Mucosa of descending colon (tissue), 3 donors: ENCODE measurements at regions not wholly inside any gene's neighbourhood (a gene's known extent, or its start where the extent isn't known, plus 50 kb on each side); places are given as distances from the start of the nearest gene placed in this dataset.
A peak's percentile ranks its signal among the peaks of the same experiment; 100 is the strongest.

Experiments
- ATAC-seq: fragments of 200-7000 bp; cut with Tn5 transposase; one replicate; pipeline ENCODE4 v1.9.1; 2020; ENCODE audit warnings: mild to moderate bottlenecking, moderate library complexity
- DNase-seq, 3 donors: peaks; one replicate each; pipeline ENCODE4 v3.0.0-alpha.2; 2020
- H3K36me3 ChIP-seq: fragments of 200-600 bp; one replicate; pipeline ENCODE4 v1.8.0; 2021; ENCODE audit warnings: low read depth, mild to moderate bottlenecking
- H3K4me1 ChIP-seq: fragments of 200-600 bp; one replicate; pipeline ENCODE4 v1.8.0; 2021; ENCODE audit warnings: low read depth, mild to moderate bottlenecking
- H3K4me3 ChIP-seq: fragments of 200-600 bp; one replicate; pipeline ENCODE4 v1.8.0; 2021; ENCODE audit warnings: mild to moderate bottlenecking
- H3K9me3 ChIP-seq: fragments of 200-600 bp; one replicate; pipeline ENCODE4 v1.8.0; 2021; ENCODE audit warnings: mild to moderate bottlenecking
- intact Hi-C, 2 donors: fragments of 100-400 bp; cut with DNase I in 1 of 2; cut with micrococcal nuclease in 1 of 2; formaldehyde crosslinking; loops; one replicate each; pipeline versions ENCODE4 v1.11.0 to v1.11.1; 2022; cut with DNase I, micrococcal nuclease
- TF ChIP-seq, protein P1 (sequence below): fragments of 200-600 bp; IDR thresholded peaks from one replicate; pipeline ENCODE4 v1.8.0; 2022; ENCODE audit warnings: antibody characterized with exemption, mild to moderate bottlenecking
- donor health status: DM: no; HTN: no; CAD: no; lungs with moderate emphysema.
- donor health status: DM: no; HTN: no; CAD: no.
- donor health status: DM: no; HTN: yes; CAD: no.

DNA sequence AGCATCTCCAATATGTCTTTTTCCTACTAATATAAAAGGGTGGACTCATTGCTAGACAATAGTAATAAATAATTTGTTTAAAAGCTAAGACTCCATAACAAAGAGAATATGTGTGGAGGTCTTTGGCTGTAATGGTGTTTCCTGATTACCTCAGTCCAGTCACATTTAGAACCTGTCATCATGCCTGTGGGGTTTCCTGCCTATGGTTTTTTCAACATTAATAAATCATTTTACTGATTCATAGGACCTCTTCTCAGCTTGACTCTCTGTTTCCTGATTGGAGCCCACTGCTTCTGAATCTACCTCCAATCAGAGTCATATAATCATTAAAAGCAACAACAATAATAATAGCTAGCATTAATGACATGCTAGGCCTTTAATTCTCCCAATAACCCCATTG, 52.4 kb upstream of the GNAI1 start:
- ATAC-seq (no peak), DNase-seq (no peak)
- H3K36me3 ChIP-seq, result no peaks in the 10 kb centered on the region
- H3K4me1 ChIP-seq, result no peaks in the 10 kb centered on the region
- TF ChIP-seq, protein P1, sequence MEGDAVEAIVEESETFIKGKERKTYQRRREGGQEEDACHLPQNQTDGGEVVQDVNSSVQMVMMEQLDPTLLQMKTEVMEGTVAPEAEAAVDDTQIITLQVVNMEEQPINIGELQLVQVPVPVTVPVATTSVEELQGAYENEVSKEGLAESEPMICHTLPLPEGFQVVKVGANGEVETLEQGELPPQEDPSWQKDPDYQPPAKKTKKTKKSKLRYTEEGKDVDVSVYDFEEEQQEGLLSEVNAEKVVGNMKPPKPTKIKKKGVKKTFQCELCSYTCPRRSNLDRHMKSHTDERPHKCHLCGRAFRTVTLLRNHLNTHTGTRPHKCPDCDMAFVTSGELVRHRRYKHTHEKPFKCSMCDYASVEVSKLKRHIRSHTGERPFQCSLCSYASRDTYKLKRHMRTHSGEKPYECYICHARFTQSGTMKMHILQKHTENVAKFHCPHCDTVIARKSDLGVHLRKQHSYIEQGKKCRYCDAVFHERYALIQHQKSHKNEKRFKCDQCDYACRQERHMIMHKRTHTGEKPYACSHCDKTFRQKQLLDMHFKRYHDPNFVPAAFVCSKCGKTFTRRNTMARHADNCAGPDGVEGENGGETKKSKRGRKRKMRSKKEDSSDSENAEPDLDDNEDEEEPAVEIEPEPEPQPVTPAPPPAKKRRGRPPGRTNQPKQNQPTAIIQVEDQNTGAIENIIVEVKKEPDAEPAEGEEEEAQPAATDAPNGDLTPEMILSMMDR, result no peak
- H3K9me3 ChIP-seq, result no peaks in the 10 kb centered on the region
- intact Hi-C loops, result no loop called here
- no peak overlapping the region for H3K4me3 ChIP-seq

DNA sequence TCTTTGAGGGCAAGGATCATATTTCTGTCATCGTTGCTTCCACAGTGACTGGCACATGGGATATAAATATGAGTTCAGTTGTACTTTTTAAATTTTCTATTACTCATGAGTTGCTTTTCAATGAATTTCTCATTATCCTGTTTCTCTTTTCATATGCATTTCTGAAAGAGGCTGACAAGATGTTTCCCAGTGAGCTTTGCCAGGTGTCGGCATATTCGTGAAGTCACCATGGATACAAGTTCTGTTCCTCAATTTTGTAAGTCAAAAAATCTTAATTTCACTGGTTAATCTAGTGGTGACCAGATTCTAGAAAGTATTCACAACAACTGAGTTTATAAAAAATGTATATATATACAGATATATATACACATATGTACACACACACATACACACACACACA, 55.7 kb upstream of the GNAI1 start:
- Histone ChIP-seq H3K36me3 (no peaks in the 10 kb centered on the region), H3K4me3 (no peak overlapping the region), H3K4me1 (no peaks in the 10 kb centered on the region), H3K9me3 (no peaks in the 10 kb centered on the region)
- no peak for DNase-seq
- TF ChIP-seq, protein P1, result no peak
- intact Hi-C loops, result no loop called here
- no peak for ATAC-seq

DNA sequence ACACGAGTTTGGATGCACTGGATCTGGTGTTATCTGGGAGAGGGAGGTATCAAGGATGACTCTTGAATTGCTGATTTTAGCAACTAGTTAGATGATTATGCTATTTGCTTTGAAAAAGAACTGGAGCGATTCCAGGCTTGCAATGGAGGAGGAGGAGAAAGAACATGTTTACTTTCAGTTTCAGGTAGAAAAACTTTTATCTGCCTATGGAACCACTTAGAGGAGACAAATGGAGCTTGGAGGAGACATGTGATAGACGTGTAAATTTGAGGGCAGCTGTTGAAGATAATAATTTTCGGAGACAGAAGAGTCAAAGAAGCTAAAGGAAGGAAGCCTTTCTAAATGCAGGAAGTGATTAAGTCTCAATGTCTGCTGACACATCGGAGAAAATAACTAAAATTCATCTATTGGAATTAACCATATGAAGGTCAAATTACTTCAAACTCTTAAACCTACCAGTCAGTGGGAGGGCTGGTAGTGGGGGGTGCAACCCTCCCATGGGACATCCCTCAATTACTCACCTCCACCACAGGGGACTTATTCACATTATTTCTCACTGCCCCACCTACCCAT, 56.4 kb upstream of the GNAI1 start:
- intact Hi-C loops, result no loop called here
- TF ChIP-seq, protein P1, result no peak
- H3K9me3 ChIP-seq, result no peaks in the 10 kb centered on the region
- no peak overlapping the region for H3K4me3 ChIP-seq
- peak in 1 of 3 donors; percentile 34 for DNase-seq
- ATAC-seq, result peak; percentile 56
- H3K36me3 ChIP-seq, result no peaks in the 10 kb centered on the region
- H3K4me1 ChIP-seq, result no peaks in the 10 kb centered on the region

- Histone ChIP-seq H3K36me3 (no peaks in the 10 kb centered on the region), H3K9me3 (peaks cover 8% of the 10 kb centered on the region), H3K4me3 (no peak overlapping the region), H3K4me1 (no peaks in the 10 kb centered on the region)
- no peak for DNase-seq
- intact Hi-C loops, result no loop called here
- TF ChIP-seq, protein P1, result no peak
- no peak for ATAC-seq
These were observed 64.2 kb upstream of the GNAI1 start for GRCh38 chr7:80070391-80070790.

DNA sequence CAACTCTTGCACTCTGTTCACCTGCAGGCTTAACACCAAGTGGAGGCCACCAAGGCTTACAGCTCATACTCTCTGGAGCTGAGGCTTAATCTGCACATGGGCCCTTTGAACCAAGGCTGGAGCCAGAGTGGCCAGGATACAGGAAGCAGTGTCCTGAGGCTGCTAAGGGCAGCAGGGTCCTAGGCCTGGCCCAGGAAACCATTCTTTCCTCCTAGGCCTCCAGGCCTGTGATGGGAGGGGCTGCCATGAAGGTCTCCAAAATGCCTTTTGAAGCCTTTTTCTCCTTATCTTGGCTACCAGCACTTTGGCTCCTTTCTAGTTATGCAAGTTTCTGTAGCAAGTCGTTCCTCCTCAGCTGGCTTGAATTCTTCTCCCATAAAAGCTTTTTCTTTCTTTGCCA, 68.0 kb upstream of the GNAI1 start:
- TF ChIP-seq, protein P1, result no peak
- H3K9me3 ChIP-seq, result peaks cover 8% of the 10 kb centered on the region
- H3K4me1 ChIP-seq, result no peaks in the 10 kb centered on the region
- no peak for DNase-seq
- no peak for ATAC-seq
- intact Hi-C loops, result loop anchor here in 1 of 2 donors (10.0 kb wide), 1 partner anchor 328 kb away; no protein-coding TSS in a partner anchor
- H3K36me3 ChIP-seq, result no peaks in the 10 kb centered on the region
- H3K4me3 ChIP-seq, result no peak overlapping the region

GRCh38 chr7:80063834-80064233, 70.8 kb upstream of the GNAI1 start:
- peaks cover 8% of the 10 kb centered on the region for H3K9me3 ChIP-seq
- TF ChIP-seq, protein P1, result no peak
- ATAC-seq (no peak), DNase-seq (no peak)
- no peaks in the 10 kb centered on the region for H3K36me3 ChIP-seq
- H3K4me3 ChIP-seq, result no peak overlapping the region
- intact Hi-C loops, result loop anchor here in 1 of 2 donors (10.0 kb wide), 1 partner anchor 331 kb away; no protein-coding TSS in a partner anchor
- no peaks in the 10 kb centered on the region for H3K4me1 ChIP-seq
